KBM-7 (cell line): ENCODE measurements at regions not wholly inside any gene's neighbourhood (a gene's known extent, or its start where the extent isn't known, plus 50 kb on each side); places are given as distances from the start of the nearest gene placed in this dataset.
A peak's percentile ranks its signal among the peaks of the same experiment; 100 is the strongest.
"Not testable (repeated sequence)": the region's sequence is repeated elsewhere in the genome, so short reads cannot be mapped to it uniquely, and the experiment has no call there.

Source experiments
- DNase-seq: peaks from one replicate; pipeline ENCODE4 v3.0.0-alpha.2; 2015
- in situ Hi-C: fragments of 300-500 bp; cut with MboI; formaldehyde crosslinking; loops from 2 replicates; pipeline ENCODE4 v1.14.3; 2020; ENCODE audit warnings: low sequenced_read_pairs, low pct_unique_long_range_greater_than_20kb, mixed read lengths

DNA sequence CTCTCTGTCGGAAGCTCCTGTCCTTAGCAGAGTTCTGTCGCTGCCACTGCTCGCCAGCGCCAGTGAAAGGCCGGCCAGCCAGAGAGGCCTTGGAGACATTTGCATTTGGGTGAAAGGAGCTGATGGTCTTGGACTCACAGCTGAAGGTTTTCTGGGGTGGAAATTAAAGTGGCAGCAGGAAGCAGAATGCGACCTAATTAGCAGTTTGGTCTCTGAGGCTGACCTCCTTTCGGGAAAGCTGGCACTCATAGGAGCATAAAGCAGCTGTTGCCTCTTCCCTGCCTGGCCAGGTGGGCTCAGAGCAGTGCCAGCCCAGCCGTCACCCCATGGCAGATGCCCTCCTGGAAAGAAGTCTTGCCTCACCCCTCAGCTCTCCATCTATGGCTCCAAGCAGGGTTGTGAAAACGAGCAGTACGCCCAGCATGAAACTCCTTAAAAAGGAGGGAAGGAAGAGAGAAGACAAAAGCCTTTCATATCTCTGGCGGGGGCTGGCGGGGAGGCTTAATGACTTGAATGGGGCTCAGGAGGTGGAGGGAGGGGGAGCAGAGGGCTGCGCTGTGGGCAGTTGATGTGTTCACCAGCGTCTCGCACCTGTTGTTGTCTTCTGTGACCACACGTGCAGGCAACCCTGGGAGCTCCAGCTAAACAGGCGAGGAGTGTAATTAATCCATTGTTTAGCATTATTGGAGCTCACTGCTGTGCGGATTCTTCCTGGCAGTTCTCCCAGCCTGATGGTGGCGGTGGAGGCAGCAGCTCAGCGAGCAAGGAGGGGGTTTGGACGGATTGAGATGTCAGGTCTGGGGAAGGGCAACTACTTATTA, 264.0 kb downstream of the MID1IP1 start:
- DNase-seq = no peak
- in situ Hi-C loops = no loop called here

DNA sequence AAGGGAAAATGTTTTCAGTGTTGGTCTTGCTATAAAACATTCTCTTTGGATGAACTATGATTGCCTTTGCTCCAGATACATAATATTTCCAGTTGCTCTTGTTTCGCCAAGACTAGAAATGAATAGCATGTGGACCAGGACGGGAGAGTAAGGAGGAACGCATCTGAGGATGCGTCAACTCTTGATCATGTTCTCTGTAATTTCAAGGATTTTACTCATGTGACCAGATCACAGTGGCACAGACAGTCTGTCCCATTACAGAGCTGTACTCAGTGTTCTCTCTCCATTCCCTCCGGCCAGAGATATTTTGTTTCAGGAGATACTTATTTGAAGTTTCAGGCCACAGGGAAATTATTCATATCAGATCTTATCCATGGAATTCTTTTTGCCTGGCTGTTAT, 266.6 kb downstream of the MID1IP1 start:
- in situ Hi-C loops = no loop called here
- no peak for DNase-seq

DNA sequence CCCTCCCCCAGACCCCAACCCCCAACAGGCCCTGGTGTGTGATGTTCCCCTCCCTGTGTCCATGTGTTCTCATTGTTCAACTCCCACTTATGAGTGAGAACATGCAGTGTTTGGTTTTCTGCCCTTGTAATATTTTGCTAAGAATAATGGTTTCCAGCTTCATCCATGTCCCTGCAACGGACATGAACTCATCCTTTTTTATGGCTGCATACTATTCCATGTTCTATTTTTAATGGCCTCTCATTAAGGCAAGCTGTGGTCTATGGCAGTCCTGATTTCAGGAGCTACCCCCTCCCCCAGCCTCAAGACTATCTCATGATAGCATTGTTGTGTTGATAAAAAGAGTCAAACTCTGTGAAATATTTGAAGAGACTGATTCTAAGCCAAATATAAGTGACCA, 267.4 kb downstream of the MID1IP1 start:
- in situ Hi-C loops = not testable (repeated sequence)

DNA sequence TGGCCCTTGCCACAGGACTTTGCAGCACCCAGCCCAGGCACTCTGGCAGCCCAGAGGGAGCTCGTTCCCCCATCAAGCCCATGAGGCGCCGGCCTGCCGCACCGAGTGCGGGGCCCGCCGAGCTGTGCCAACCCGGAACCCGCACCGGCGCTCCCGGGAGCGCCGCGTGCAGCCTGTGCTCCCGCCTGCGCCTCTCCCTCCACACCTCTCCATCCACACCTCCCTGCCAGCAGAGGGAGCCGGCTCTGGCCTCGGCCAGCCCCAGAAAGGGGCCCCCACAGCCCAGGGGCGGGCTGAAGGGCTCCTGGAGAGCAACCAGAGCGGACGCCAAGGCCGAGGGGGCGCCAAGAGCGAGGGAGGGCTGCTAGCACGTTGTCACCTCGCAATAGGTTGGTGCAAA, 268.8 kb downstream of the MID1IP1 start:
- in situ Hi-C loops = no loop called here
- no peak for DNase-seq

More for the DNA sequence above, 267.4 kb downstream of the MID1IP1 start:
- not testable (repeated sequence) for DNase-seq

DNA sequence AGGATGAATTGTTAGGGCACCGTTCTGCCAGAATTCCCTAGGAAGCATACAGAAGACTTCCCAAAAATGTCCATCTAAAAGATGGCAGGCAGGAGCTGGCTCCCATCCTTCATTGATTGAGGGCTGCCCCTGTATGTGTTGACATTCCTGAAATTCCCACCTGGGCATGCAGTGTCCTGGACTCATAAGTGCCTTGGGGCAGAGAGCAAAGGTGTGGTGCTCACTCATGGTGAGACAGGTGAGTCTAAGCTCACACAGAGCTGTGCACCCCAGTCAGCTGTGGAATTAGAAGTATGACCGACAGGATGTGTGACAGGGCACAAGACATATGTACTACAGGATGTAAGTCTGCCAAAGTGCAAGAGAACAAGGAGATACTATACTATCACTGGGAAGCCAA, 271.9 kb downstream of the MID1IP1 start:
- DNase-seq = no peak
- in situ Hi-C loops = no loop called here

DNA sequence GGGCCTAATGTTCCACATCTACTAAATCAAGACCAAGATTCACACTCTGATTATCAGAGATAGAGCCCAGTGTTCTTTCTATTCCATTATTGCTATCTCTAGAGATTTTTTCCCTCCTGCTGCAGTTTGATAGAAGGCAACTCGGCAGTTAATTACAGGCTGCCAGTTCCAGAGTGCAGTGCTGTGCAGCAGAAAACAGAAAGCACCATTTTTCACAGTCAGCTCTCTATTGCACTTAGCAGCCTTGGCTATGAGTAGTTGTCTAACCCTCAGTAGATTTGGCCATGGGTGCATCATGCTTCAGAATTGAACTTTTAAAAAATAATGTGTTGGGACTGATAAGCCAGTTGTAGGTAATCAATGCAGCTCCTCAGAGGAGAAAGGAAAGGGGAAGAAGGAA, 295.3 kb downstream of the MID1IP1 start:
- in situ Hi-C loops = no loop called here
- no peak for DNase-seq

DNA sequence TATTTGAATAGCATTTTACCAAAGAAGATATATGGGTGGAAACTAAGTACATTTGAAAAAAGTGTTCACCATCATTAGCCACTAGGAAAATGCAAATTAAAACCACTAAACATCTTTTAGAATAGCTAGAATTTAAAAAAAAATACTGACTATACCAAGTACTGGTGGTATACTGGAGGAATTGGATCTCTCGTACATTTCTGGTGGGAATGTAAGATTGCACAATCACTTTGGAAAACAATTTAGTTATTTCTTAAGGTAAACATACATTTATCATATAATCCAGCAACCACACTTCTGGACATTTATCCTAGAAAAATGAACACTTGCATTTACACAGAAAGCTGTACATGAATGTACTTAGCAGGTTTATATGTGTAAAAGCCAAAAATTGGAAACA, 303.5 kb downstream of the MID1IP1 start:
- in situ Hi-C loops = no loop called here
- DNase-seq = no peak

DNA sequence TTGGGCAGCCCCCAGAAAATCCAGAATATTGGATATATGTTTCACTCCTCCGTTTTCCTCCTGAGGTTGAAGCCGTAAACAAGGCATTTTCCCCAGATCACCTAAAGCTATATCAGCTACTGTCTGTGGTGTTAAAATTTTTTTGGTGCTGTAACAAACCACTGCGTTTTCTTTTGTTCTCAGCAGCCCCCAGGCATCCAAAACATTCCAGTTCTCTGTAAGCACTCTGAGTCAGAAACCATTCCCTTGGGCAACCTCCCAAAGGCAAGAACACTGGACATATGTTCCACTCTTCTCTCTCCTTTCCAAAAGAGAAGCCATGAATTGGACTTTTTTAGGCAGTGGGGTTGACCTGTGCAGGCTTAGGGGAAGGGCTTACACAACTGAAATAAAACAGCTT, 310.9 kb downstream of the MID1IP1 start:
- in situ Hi-C loops = no loop called here
- no peak for DNase-seq

DNA sequence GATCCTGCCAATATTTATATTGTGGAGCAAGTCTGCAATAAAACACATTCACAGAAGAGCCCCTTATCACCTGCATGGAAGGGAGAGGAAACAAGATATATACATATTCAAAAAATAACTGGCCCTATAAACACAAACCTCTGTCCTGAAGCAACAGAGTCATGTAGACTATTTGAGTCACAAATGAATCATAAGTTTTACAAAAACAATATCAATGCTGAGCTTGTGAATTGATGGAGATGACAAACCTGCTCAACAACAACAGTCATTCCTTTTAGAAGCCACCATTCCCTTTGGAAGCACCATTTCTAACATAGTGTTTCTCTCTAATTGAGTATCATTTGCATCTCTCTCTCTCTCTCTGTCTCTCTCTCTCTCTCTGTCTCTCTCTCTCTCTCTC, 313.9 kb downstream of the MID1IP1 start:
- DNase-seq = no peak
- in situ Hi-C loops = no loop called here

DNA sequence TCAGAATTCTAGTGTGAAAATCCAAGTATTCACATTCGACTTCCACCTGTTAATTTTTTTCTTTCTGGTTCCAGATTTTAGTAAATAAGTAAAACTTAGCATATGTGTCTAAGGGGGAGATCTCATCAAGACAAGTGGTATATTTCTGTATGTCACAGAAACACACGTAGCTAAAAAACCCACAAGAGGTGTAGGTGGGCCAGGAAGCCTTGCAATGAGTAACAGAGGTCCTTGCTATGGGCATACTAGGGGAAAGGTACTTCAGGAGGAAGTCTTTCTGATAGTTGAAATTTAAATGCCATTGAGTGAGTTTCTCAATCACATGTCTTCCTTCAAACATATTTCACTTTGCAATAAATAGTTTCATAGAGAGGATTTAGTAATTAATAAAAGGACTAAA, 315.8 kb downstream of the MID1IP1 start:
- DNase-seq = no peak
- in situ Hi-C loops = no loop called here

DNA sequence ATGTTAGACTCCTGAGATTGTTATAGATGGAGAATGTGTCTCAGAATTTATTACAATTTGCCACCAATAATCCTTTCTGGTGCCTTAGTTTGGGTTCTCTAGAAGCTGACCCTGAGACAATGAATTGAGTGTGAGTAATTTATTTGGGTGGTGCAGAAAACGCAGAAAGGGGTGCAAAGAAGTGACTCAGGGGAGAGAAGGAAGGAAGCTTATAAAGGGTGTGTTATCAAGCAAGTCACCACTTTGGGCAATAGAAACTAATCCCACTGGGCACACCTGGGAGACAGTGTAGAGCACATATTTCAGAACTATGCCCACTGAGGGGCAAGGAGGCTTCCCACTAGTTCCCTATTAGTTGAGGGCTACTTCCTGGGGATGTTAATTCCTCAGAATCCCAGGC, 320.6 kb downstream of the MID1IP1 start:
- in situ Hi-C loops = no loop called here
- DNase-seq = no peak

DNA sequence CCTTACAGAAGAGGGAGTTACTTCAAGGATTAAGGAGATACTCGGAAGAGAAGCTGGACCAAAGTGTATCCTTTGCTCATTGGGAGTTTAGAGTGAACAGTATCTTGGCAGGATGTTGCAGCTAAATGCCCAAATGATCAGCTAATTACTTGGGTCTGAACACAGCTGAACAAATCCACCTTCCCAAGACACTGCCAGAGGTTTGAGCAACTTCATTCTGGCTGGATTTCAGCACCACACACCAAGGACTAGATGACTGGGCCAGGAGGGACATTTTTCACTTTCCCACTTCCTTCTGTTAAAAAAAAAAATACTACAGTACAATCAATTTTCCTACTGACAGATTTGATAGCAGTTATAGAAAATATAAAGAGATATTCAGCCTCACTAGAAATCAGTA, 324.6 kb downstream of the MID1IP1 start:
- DNase-seq = no peak
- in situ Hi-C loops = no loop called here

DNA sequence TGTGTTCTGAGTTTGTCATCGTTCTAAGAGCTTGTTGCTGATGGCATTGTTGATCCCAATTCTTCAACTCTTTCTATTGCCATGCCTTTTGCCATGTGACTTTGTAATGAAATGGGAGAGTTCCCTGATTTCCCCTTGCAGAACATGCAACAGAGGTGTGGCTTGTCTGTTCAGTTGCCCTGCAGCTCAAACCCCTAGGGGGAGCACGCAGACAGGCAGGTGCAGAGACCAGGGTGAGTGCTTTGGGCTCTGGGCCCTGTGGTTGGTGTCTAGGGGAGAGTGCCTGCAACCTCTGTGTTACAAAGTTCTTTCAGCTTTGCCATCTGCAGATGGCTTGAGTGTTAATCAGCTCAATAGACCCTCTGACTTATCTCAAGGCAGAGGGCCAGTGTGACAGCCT, 332.7 kb downstream of the MID1IP1 start:
- peak; percentile 41 for DNase-seq
- in situ Hi-C loops = no loop called here

DNA sequence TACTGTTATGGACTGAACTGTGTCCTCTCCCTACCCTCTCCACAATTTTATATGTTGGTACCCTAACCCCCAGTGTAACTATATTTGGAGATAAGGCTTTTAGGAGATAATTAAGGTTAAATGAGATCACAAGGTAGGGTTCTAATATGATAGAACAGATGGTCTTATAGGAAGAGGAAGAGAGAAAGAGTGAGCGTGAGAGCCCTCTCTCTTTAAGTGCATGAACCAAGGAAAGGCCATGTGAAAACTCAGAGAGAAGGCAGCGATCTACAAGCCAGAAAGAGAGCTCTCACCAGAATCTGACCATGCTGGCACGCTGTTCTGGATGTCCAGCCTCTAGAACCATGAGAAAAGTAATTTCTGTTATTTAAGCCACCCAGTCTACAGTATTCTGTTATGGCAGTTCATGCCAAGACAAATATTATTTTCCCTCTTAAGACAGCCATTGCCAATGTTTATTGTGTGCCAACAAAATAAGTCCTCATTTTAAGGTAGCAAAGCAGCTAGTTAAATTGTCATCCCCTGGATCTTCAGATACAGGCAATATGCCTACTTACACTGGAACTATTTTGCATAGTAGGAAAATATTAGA, 336.2 kb downstream of the MID1IP1 start:
- in situ Hi-C loops = no loop called here
- DNase-seq = no peak

DNA sequence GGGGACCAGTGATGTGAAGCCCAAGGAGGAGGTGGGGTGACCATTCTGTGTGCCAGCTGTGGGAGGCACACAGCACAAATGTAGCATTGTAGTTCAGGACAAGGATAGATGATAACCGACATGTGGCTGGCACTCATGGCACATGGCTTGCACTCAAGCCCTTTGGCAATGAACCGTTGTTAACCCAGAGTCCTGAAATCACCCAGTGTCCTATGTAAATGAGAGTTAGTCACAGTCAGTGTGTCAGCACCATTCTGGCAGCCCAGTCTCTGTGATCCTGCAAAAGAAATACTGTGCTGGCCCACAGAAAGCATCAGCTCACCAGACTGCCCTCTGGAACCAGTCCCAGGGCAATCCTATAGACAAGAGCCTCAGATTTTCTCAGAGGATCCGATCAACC, 339.3 kb downstream of the MID1IP1 start:
- in situ Hi-C loops = no loop called here
- DNase-seq = no peak

DNA sequence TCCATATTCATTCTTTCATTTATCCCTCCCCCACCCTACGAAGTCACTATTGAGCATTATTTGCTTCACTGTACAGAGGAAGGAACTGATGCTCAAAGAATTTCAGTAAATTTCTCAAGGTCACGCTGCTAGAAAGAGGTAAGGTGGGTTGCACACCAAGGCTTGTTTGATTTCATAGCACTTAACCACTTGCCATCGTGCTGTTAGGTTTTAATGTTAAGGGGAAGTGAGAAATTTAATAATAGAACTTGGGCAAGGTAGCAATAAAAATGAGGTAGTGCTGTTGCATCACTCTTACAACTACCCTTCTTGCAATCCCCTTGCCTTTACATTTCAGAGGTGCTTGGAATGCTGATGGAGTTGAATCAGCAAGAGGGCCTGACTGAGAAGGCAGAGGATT, 343.1 kb downstream of the MID1IP1 start:
- DNase-seq = peak; percentile 69
- in situ Hi-C loops = no loop called here

DNA sequence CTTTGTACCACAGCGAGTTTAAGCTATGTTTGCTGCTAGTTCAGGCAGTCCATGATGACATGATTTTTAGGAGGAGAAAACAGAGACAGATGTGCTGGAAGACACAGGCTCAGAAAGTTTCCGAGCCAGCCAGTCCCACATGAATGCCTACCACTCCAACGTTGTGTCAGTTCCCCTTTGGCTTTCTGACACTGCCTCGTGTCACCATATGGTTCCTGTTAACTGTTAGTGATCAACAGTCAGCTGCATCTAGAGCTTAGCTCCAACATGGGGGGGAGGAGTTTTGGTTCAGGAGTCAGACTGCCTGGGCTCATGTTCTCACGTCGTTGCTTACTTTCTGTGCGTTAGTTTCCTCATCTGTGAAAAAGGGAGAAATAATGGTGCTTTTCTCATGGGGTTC, 343.7 kb downstream of the MID1IP1 start:
- DNase-seq = peak; percentile 82
- in situ Hi-C loops = no loop called here

DNA sequence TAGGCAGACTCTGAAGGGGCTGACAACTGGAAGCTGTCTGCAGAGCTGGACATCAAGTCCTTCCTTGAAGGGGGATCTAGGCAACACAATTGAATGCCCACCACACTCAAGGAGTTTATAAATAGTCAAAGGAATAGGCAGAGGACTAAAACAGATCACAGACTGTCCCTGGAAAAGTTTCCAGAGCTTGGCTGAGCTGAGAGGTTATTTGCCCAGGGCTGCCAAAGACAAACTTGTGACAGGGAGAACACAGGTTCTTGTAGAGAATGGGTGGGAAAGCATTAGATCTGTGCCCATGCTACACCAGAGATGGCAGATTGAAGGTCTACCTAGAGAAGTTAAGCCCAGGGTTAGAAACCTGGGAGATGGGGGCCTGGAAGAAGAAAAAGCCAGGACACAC, 344.6 kb downstream of the MID1IP1 start:
- no peak for DNase-seq
- in situ Hi-C loops = no loop called here

DNA sequence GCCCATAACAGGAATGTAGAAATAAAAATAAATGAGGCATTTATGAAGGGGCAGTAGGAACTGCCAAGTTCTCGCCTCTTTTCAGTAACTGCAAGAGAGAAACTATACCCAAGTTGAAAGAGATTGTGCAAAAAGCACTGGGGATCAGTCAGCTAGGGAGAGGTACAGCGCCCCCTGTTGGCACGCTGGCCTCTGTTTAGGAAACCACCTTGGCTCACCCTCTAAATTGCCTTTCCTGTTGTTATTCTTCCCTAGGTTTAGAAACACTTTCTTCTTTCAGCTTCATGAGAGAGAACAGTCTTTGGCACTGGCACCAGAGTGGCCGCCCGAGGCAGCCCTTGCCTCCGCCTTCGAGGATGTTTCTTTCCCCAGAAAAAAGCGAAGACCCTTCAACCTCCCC, 348.5 kb downstream of the MID1IP1 start:
- in situ Hi-C loops = no loop called here
- DNase-seq = peak; percentile 85

DNA sequence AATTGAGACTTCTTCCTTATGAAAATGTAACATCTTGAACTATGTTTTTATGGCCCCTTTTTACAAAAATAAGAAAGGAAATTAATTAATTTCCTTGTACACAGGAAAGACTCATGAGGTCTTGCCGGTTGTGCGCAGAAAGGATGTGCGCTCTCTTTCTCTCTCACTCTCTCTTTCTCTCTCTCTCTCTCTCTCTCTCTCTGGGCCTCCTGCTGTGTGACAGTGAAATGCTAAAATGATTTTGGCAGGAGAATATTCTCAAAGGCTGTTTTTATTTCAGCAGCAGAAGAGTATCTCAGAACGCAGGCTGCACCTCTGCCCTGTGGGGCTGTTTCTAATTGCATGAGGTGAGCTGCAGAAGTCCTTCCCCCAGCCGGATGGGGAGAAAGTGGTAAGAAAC, 349.0 kb downstream of the MID1IP1 start:
- no peak for DNase-seq
- in situ Hi-C loops = no loop called here

DNA sequence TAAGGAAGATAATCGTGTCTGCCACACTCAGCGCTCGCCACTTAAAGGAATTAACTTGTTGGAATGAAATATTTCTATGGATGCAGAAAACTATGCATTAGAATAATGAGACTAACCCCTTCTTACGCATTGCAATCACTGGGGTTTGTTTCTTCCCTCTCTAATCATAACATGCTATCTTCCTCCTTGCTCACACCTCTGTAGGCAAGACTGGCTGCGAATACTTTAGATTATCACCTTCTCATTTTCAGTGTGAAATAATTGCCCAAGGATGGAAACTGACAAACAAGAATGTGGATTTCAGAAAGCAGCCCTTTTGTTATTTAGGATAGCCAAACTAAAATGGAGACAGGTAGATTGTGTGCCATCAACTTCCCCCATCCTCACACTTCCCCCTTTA, 349.4 kb downstream of the MID1IP1 start:
- in situ Hi-C loops = no loop called here
- DNase-seq = no peak
